CD8-positive, alpha-beta memory T cell (primary cell): ENCODE measurements at regions not wholly inside any gene's neighbourhood (a gene's known extent, or its start where the extent isn't known, plus 50 kb on each side); places are given as distances from the start of the nearest gene placed in this dataset.

ENCODE experiments used
- CTCF ChIA-PET: fragments of 350-600 bp; sonication (Branson Sonifier 250); formaldehyde crosslinking; loops from one replicate; lab custom pipeline; 2021; ENCODE audit warnings: antibody characterized with exemption; lab: Charles Lee
- POLR2A ChIA-PET: fragments of 350-600 bp; sonication (Branson Sonifier 250); formaldehyde crosslinking; loops from one replicate; lab custom pipeline; 2021; ENCODE audit warnings: antibody characterized with exemption; lab: Charles Lee
- DNase-seq, 5 donors: peaks; one replicate each; pipeline versions ENCODE4 v3.0.0 to v3.0.0-alpha.2; 2020 to 2022; ENCODE audit warnings: mixed read lengths in 1 of 5
- H3K27ac ChIP-seq: one replicate; pipeline ENCODE4 v1.7.0; 2013; ENCODE audit warnings: low read depth, mild to moderate bottlenecking, low read length, moderate library complexity
- H3K27me3 ChIP-seq: 2 replicates; pipeline ENCODE4 v1.7.0; 2013; ENCODE audit warnings: low read length, mild to moderate bottlenecking; ENCODE audit not compliant: insufficient read depth, poor library complexity, severe bottlenecking
- H3K36me3 ChIP-seq: 2 replicates; pipeline ENCODE4 v1.7.0; 2013; ENCODE audit warnings: mild to moderate bottlenecking, low read length, moderate library complexity; ENCODE audit not compliant: insufficient read depth
- H3K4me1 ChIP-seq: 2 replicates; pipeline ENCODE4 v1.7.0; 2013; ENCODE audit warnings: mild to moderate bottlenecking, low read length, moderate library complexity; ENCODE audit not compliant: insufficient read depth
- H3K4me3 ChIP-seq: 2 replicates; pipeline ENCODE4 v1.7.0; 2013; ENCODE audit warnings: mild to moderate bottlenecking, low read length
- H3K9me3 ChIP-seq: 2 replicates; pipeline ENCODE4 v1.7.0; 2013; ENCODE audit warnings: mild to moderate bottlenecking, low read length
- H3K27ac Mint-ChIP-seq, 8 donors: one replicate each; pipeline ENCODE4 v1.8.0; 2020 to 2021; ENCODE audit warnings: mixed read lengths in 8 of 8, mild to moderate bottlenecking in 6 of 8, inconsistent platforms in 3 of 8, moderate library complexity in 3 of 8
- H3K27me3 Mint-ChIP-seq, 2 donors: one replicate each; pipeline ENCODE4 v1.8.0; 2020 to 2021; ENCODE audit warnings: mixed read lengths in 2 of 2, mild to moderate bottlenecking in 1 of 2, moderate library complexity in 1 of 2
- H3K36me3 Mint-ChIP-seq, 3 donors: one replicate each; pipeline ENCODE4 v1.8.0; 2020 to 2021; ENCODE audit warnings: mixed read lengths in 3 of 3, inconsistent platforms in 1 of 3, mild to moderate bottlenecking in 1 of 3
- H3K4me1 Mint-ChIP-seq, 3 donors: one replicate each; pipeline ENCODE4 v1.8.0; 2020 to 2021; ENCODE audit warnings: mixed read lengths in 3 of 3, inconsistent platforms in 1 of 3, mild to moderate bottlenecking in 1 of 3
- H3K4me3 Mint-ChIP-seq, 7 donors: one replicate each; pipeline ENCODE4 v1.8.0; 2020 to 2021; ENCODE audit warnings: mixed read lengths in 7 of 7, mild to moderate bottlenecking in 6 of 7, moderate library complexity in 4 of 7, inconsistent platforms in 2 of 7
- H3K9me3 Mint-ChIP-seq, 5 donors: one replicate each; pipeline ENCODE4 v1.8.0; 2020 to 2022; ENCODE audit warnings: mixed read lengths in 5 of 5, mild to moderate bottlenecking in 3 of 5, moderate library complexity in 2 of 5, inconsistent platforms in 1 of 5

- H3K27ac ChIP-seq, result no peak overlapping the region
- Mint-ChIP-seq H3K4me1 (no peaks in the 10 kb centered on the region), H3K36me3 (no peaks in the 10 kb centered on the region), H3K27ac (no peak overlapping the region), H3K9me3 (no peaks in the 10 kb centered on the region), H3K27me3 (peaks cover 12 to 43% of the 10 kb centered on the region in 2 donors), H3K4me3 (no peak overlapping the region)
- ChIA-PET CTCF (no interaction called here), POLR2A (no interaction called here)
- no peaks in the 10 kb centered on the region for H3K9me3 ChIP-seq
- H3K4me1 ChIP-seq, result no peaks in the 10 kb centered on the region
- H3K27me3 ChIP-seq, result peaks cover 7% of the 10 kb centered on the region
- H3K4me3 ChIP-seq, result no peak overlapping the region
- peak in 1 of 5 donors; percentile 36 for DNase-seq
- no peaks in the 10 kb centered on the region for H3K36me3 ChIP-seq
Observed at GRCh38 chr11:119490253-119491006, 67.5 kb upstream of the THY1 start.

- Histone ChIP-seq H3K9me3 (no peaks in the 10 kb centered on the region), H3K27me3 (peaks cover 7% of the 10 kb centered on the region), H3K36me3 (no peaks in the 10 kb centered on the region), H3K27ac (no peak overlapping the region), H3K4me1 (no peaks in the 10 kb centered on the region), H3K4me3 (no peak overlapping the region)
- Mint-ChIP-seq H3K4me1 (no peaks in the 10 kb centered on the region), H3K27me3 (peaks cover 12 to 40% of the 10 kb centered on the region in 2 donors), H3K4me3 (no peak overlapping the region), H3K9me3 (no peaks in the 10 kb centered on the region), H3K36me3 (no peaks in the 10 kb centered on the region), H3K27ac (no peak overlapping the region)
- peak in 1 of 5 donors; percentile 5 for DNase-seq
- ChIA-PET CTCF (no interaction called here), POLR2A (no interaction called here)
Observed at GRCh38 chr11:119489087-119489486, 66.1 kb upstream of the THY1 start.

- Mint-ChIP-seq H3K36me3 (no peaks in the 10 kb centered on the region), H3K9me3 (no peaks in the 10 kb centered on the region), H3K4me1 (no peaks in the 10 kb centered on the region), H3K27ac (no peak overlapping the region), H3K27me3 (peaks cover 12 to 44% of the 10 kb centered on the region in 2 donors), H3K4me3 (no peak overlapping the region)
- H3K27me3 ChIP-seq, result peaks cover 7% of the 10 kb centered on the region
- CTCF ChIA-PET, result no interaction called here
- no peak overlapping the region for H3K27ac ChIP-seq
- POLR2A ChIA-PET, result no interaction called here
- no peaks in the 10 kb centered on the region for H3K4me1 ChIP-seq
- no peaks in the 10 kb centered on the region for H3K36me3 ChIP-seq
- DNase-seq, result peak in 1 of 5 donors; percentile 30
- no peak overlapping the region for H3K4me3 ChIP-seq
- H3K9me3 ChIP-seq, result no peaks in the 10 kb centered on the region
Observed at GRCh38 chr11:119488256-119488995, 65.5 kb upstream of the THY1 start.

GRCh38 chr11:119486691-119487259 is 63.8 kb upstream of the THY1 start:
- Histone ChIP-seq H3K4me3 (no peak overlapping the region), H3K4me1 (no peaks in the 10 kb centered on the region), H3K27me3 (peaks cover 7% of the 10 kb centered on the region), H3K36me3 (no peaks in the 10 kb centered on the region), H3K27ac (no peak overlapping the region), H3K9me3 (no peaks in the 10 kb centered on the region)
- Mint-ChIP-seq H3K27ac (no peak overlapping the region), H3K4me3 (no peak overlapping the region), H3K27me3 (peaks cover 19 to 56% of the 10 kb centered on the region in 2 donors), H3K4me1 (no peaks in the 10 kb centered on the region), H3K36me3 (no peaks in the 10 kb centered on the region), H3K9me3 (no peaks in the 10 kb centered on the region)
- ChIA-PET POLR2A (no interaction called here), CTCF (no interaction called here)
- DNase-seq, result peak in 1 of 5 donors; percentile 8

GRCh38 chr11:119486016-119486415 is 63.0 kb upstream of the THY1 start:
- no peak overlapping the region for H3K4me3 Mint-ChIP-seq
- H3K27ac Mint-ChIP-seq, result no peak overlapping the region
- H3K36me3 Mint-ChIP-seq, result no peaks in the 10 kb centered on the region
- no peaks in the 10 kb centered on the region for H3K4me1 ChIP-seq
- DNase-seq, result peak in 1 of 5 donors; percentile 6
- no peak overlapping the region for H3K4me3 ChIP-seq
- POLR2A ChIA-PET, result no interaction called here
- CTCF ChIA-PET, result no interaction called here
- no peaks in the 10 kb centered on the region for H3K9me3 ChIP-seq
- H3K9me3 Mint-ChIP-seq, result no peaks in the 10 kb centered on the region
- H3K27me3 ChIP-seq, result peaks cover 7% of the 10 kb centered on the region
- peaks cover 0 to 2% (median 0%) of the 10 kb centered on the region in 3 donors for H3K4me1 Mint-ChIP-seq
- peaks cover 18 to 58% of the 10 kb centered on the region in 2 donors for H3K27me3 Mint-ChIP-seq
- no peak overlapping the region for H3K27ac ChIP-seq
- H3K36me3 ChIP-seq, result no peaks in the 10 kb centered on the region

GRCh38 chr11:119484741-119485605 is 62.0 kb upstream of the THY1 start:
- DNase-seq, result peak in 1 of 5 donors; percentile 13
- peaks cover 21 to 66% of the 10 kb centered on the region in 2 donors for H3K27me3 Mint-ChIP-seq
- Histone ChIP-seq H3K27ac (no peak overlapping the region), H3K4me1 (no peaks in the 10 kb centered on the region), H3K36me3 (no peaks in the 10 kb centered on the region), H3K9me3 (no peaks in the 10 kb centered on the region), H3K27me3 (peaks cover 7% of the 10 kb centered on the region), H3K4me3 (no peak overlapping the region)
- H3K27ac Mint-ChIP-seq, result no peak overlapping the region
- H3K4me3 Mint-ChIP-seq, result no peak overlapping the region
- H3K4me1 Mint-ChIP-seq, result peaks cover 0 to 2% (median 0%) of the 10 kb centered on the region in 3 donors
- no peaks in the 10 kb centered on the region for H3K36me3 Mint-ChIP-seq
- ChIA-PET CTCF (no interaction called here), POLR2A (no interaction called here)
- no peaks in the 10 kb centered on the region for H3K9me3 Mint-ChIP-seq

- Histone ChIP-seq H3K4me1 (no peaks in the 10 kb centered on the region), H3K27me3 (peaks cover 7% of the 10 kb centered on the region), H3K36me3 (no peaks in the 10 kb centered on the region), H3K27ac (no peak overlapping the region), H3K4me3 (no peak overlapping the region), H3K9me3 (no peaks in the 10 kb centered on the region)
- Mint-ChIP-seq H3K36me3 (no peaks in the 10 kb centered on the region), H3K4me1 (peaks cover 0 to 2% (median 0%) of the 10 kb centered on the region in 3 donors), H3K9me3 (no peaks in the 10 kb centered on the region), H3K27ac (no peak overlapping the region), H3K27me3 (peaks cover 16 to 70% of the 10 kb centered on the region in 2 donors), H3K4me3 (no peak overlapping the region)
- ChIA-PET CTCF (no interaction called here), POLR2A (no interaction called here)
- DNase-seq, result no peak
Observed at GRCh38 chr11:119483881-119484371, 61.0 kb upstream of the THY1 start.
